NCI-H345 (cell line): ENCODE measurements at regions not wholly inside any gene's neighbourhood (a gene's known extent, or its start where the extent isn't known, plus 50 kb on each side); places are given as distances from the start of the nearest gene placed in this dataset.
"Not testable (repeated sequence)": the region's sequence is repeated elsewhere in the genome, so short reads cannot be mapped to it uniquely, and the experiment has no call there.

ENCODE experiments used
- DNase-seq: peaks from one replicate; lab custom pipeline; 2025; lab: John Stamatoyannopoulos, UW

DNA sequence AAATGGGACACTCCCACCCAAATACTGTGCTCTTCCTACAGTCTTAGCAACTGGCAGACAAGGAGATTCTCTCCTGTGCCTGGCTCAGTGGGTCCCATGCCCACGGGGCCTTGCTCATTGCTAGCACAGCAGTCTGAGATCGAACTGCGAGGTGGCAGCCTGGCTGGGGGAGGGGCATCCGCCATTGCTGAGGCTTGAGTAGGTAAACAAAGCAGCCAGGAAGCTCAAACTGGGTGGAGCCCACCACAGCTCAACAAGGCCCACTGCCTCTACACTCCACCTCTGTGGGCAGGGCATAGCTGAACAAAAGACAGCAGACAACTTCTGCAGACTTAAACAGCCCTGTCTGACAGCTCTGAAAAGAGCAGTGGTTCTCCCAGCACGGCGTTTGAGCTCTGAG, 174.8 kb downstream of the COL12A1 start:
- DNase-seq: not testable (repeated sequence)

GRCh38 chr6:75029333-75029732, 176.5 kb downstream of the COL12A1 start:
- DNase-seq: no peak

- no peak for DNase-seq
Observed at GRCh38 chr6:75025371-75025770, 180.5 kb downstream of the COL12A1 start.

GRCh38 chr6:75024828-75025227, 181.0 kb downstream of the COL12A1 start:
- DNase-seq: no peak

DNA sequence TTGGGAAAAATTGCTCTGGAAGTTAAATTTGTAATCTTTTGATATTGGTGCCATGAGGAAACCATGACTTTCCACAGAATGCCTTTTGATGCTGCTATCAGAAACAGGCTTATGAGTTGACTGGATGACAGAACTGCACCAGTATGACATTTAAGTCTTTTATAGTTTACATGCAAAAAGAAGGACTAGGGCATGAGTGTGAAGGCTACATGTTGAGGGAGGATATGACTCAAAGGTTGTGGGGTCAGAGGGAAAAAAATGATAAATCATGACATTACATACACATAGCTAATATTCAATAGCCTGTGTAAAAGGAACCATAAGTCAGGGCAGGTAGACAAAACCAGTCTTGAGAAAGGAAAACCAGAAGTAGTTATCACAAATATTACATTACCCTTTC, 182.2 kb downstream of the COL12A1 start:
- no peak for DNase-seq

DNA sequence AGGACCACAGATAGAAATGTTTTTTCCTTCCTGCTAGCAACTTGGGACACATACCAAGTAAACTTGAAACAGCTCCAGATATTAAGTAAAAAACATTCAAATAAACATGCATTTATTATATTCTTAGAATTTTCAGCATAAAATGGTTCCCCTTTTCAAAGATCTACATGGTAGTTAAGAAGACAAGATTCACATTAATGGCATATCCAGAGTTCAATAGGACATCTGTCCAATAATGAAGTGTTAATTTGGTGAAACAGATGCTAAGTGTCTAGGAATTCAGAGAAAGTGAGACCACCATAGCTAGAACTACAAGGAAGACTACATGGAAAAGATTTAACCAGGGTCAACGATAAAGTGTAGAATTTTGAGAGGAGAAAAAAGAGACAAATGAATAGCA, 184.9 kb downstream of the COL12A1 start:
- DNase-seq: no peak

DNA sequence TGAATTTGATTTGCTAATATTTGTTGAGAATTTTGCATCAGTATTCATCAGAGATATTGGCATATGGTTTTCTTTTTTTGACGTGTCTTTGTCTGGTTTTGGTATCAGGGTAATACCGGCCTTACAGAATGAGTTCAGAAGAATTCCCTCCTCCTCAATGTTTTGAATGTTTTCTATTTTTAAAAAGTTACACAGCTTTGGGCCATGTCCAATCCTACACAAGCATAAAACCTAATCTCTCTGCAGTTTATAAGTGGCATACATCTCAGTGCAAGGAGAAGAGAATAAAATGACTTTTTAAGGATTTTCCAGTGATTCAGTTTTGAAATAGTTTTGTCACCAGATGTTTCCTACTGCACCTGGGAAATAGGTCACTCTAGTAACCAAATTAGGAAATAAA, 185.5 kb downstream of the COL12A1 start:
- no peak for DNase-seq

DNA sequence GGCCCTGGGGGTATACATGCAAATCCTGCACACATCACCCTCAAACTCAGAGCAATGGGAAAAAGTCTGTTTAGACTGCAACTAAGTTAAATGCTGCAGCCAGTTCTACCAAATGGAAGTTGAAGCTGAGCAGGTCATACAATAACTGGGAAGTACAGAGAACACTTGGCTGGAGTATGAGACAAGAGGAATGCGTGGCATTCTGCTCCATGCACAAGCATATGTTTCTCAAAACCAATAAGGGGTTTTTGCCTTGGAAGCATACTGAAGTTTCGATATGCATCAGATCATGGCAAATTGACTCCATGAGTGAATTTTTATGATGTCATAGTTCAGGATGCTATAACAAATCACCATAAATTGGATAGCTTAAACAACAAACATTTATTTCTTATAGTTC, 193.8 kb downstream of the COL12A1 start:
- no peak for DNase-seq

DNA sequence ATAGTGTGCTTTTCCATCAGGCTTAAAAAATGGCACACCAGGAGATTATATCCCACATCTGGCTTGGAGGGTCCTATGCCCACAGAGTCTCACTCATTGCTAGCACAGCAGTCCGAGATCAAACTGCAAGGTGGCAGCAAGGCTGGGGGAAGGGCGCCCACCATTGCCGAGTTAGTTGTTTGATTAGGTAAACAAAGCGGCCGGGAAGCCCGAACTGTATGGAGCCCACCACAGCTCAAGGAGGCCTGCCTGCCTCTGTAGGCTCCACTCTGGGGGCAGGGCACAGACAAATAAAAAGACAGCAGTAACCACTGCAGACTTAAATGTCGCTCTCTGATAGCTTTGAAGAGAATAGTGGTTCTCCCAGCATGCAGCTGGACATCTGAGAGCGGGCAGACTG, 201.9 kb downstream of the COL12A1 start:
- DNase-seq: not testable (repeated sequence)

DNA sequence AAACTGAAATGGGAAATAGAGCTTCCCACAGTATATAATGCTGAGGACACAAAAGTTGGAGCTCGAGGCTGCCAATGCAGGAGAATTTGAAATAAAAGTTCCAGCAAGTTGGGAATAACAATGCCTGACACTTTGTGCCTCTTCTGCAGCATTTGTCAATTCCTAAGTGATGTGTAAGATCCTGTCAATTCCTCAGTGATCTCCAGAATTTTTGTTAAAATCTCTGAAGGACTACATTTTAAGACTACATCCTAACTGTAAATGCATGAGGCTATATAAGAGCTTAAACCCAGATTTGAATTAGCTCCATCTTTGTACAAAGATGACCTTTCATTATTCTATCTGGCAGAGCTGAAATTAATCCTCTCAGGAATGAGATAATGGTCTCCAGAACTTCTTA, 208.2 kb downstream of the COL12A1 start:
- no peak for DNase-seq

DNA sequence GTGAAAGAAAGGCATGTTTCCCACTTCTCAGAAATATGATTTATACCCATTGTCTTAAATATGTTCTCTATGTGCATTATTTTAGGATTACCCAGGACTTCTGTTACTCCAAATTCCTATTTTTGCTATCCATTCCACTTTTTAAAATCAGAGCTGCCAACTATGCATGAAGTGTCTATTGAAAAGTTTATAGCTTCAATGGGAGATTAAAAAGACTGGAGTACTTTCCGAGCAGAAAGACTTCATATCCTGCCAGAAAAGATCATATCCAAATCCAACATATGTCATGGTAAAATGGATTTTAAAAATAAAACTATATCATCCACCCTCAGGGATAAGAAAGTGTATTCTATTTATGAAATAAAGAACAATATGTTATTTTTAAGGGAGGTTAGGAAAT, 212.7 kb downstream of the COL12A1 start:
- DNase-seq: no peak

DNA sequence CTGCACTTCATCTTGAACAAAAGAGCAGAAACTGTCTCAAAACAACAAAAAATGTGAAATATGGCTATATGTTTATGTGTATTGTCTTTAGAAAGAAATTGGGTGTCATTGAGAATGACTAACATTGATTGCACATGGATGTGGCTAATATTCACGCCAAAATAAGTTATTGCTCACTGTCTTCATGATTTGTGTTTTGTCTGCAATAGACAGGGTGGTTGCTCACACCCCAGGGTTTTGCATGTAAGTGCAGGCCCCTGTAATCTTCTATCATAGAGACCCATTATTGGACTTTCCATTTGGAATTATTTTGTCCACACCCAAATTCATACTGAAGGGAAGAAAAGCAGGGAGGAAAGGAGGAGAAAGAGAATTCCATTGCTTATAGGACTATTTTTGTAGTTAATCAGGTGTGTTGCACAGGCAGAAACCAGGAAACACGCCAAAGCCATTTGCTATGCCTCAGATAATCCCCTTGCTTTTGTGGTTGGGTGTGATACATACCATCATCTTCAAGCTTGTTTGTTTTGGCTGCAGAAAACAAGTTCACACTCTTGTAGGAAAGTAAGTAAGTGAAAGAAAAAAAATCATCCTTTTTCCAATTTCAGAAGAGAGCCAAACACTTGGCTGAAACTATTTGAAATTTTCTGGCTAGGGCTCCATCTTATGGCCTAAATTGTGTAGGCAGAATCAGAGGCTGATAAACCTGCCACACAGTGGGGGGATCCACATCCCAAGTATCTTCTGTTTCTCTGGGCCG, 214.1 kb downstream of the COL12A1 start:
- no peak for DNase-seq

- DNase-seq: no peak
Observed at GRCh38 chr6:74979065-74979766, 226.6 kb downstream of the COL12A1 start.

GRCh38 chr6:74976701-74977100, 229.2 kb downstream of the COL12A1 start:
- DNase-seq: no peak

- no peak for DNase-seq
Observed at GRCh38 chr6:74976026-74976425, 229.8 kb downstream of the COL12A1 start.

DNA sequence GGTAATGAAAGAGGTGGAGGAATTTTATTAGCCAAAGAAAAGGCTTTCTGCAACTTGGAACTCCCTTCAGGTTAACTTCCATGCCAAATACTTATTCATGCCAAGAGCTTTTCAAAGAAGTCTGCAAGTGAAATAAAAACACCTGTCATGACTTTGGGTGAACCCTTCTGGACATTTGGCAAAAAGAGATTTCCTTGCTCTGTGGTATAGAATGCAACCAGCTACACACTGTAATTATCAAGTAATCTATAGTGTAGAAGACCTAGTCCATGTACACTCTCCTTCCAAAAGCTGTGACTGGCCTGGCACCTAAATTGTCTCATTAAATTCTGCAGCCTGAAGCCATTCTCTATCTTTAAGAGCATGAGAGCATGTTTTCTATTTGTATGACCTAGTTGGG, 232.3 kb downstream of the COL12A1 start:
- no peak for DNase-seq

DNA sequence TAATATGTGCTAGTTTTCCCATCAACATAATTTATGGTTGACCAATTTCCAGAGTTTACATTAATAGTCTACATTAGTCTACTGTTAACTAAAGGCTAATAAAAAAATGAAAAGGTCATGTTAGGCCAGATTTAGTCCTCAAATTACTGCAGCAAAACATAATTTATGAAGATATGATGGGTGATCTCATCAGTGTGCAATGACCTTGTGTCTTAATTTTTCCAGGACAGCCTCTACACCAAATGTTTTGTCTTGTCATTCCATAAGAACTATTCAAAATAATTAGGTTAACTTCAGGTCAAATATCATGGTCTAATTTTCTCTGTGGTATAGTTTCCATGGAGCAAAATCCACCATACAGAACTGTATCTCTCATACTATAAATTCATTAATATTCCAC, 234.2 kb downstream of the COL12A1 start:
- DNase-seq: no peak

- DNase-seq: no peak
Observed at GRCh38 chr6:74969591-74970267, 236.1 kb downstream of the COL12A1 start.

DNA sequence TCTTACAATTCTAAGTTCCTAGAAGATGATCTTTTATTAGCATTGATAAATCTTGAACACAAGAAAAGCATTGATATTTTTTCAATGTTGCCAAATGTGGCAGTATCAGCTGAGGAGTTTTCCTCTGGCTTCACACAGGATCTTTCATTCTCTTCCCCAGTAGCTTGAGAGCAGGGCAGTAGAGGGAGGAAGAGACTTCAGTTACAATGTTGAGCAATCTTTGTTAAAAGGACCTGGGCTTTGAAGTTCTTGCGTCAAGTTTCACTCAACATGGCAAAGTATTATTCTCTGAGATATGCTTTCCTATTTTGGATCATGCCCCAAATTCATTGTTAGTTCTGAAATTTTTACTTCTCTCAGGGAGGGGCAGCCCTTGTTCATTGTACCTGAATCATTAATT, 238.0 kb downstream of the COL12A1 start:
- DNase-seq: no peak

DNA sequence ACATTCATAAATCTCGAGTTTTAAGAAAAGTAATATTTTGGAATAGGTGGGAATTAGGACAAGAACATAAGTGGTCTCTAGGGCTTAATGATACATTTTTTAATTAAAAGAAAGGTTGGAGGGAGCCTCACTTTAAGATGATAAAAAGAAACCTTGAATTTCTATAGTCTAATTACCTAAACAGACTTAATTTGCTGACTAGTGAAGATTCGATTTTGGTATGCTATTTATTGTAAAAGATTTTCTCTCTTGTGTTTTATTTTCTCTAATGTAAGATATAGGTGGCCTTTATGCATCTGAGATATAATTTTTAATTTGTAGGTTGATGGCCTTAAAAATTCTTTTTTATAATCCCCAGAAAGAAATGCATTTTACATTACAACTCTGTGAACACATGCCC, 239.1 kb downstream of the COL12A1 start:
- no peak for DNase-seq

- no peak for DNase-seq
Observed at GRCh38 chr6:74964871-74965441, 240.9 kb downstream of the COL12A1 start.

- no peak for DNase-seq
Observed at GRCh38 chr6:74956559-74957428, 249.1 kb downstream of the COL12A1 start.
